ENCODE measurements at regions not wholly inside any gene's neighbourhood (a gene's known extent, or its start where the extent isn't known, plus 50 kb on each side); places are given as distances from the start of the nearest gene placed in this dataset.

- H3K4me2 ChIP-seq (ENCODE audit: low read length) = no peak overlapping the region
- no peak overlapping the region for H3K27ac ChIP-seq (ENCODE audit: low read depth, low read length)
- H2BK5ac ChIP-seq (ENCODE audit: low read depth, low read length, poor library complexity) = no peak overlapping the region
- no peak overlapping the region for H4K8ac ChIP-seq (ENCODE audit: low read depth, low read length)
- H3K9me3 ChIP-seq (ENCODE audit: insufficient read depth, low read depth, low read length) = no peaks in the 10 kb centered on the region
- H3K79me2 ChIP-seq (ENCODE audit: control insufficient read depth, insufficient read depth, low read length, poor library complexity) = no peaks in the 10 kb centered on the region
- H4K12ac ChIP-seq (ENCODE audit: low read depth, low read length) = no peak overlapping the region
- no peaks in the 10 kb centered on the region for H3K27me3 ChIP-seq (ENCODE audit: insufficient read depth, low read length)
- no peak overlapping the region for H3K14ac ChIP-seq (ENCODE audit: low read length)
- H3K4ac ChIP-seq (ENCODE audit: low read depth, low read length) = no peak overlapping the region
- H3K79me1 ChIP-seq (ENCODE audit: low read length) = no peaks in the 10 kb centered on the region
- H3K4me3 ChIP-seq (ENCODE audit: low read depth, low read length) = no peak overlapping the region
- DNase-seq = no peak
- no peak overlapping the region for H2BK120ac ChIP-seq (ENCODE audit: insufficient read depth, low read length, poor library complexity)
- no peak overlapping the region for H3K9ac ChIP-seq (ENCODE audit: low read length)
- no peaks in the 10 kb centered on the region for H3K4me1 ChIP-seq (ENCODE audit: control insufficient read depth in 1 of 2, insufficient read depth in 2 of 2, low read length in 2 of 2)
- no peaks in the 10 kb centered on the region for H3K36me3 ChIP-seq (ENCODE audit: control insufficient read depth in 1 of 2, insufficient read depth in 2 of 2, low read length in 2 of 2)
- no peak overlapping the region for H3K23ac ChIP-seq (ENCODE audit: low read length)
- H3K18ac ChIP-seq (ENCODE audit: low read length) = no peak overlapping the region
- no peak overlapping the region for H2BK12ac ChIP-seq (ENCODE audit: low read length)
- H4K91ac ChIP-seq (ENCODE audit: low read depth, low read length) = no peak overlapping the region
- no peak overlapping the region for H2AK5ac ChIP-seq (ENCODE audit: low read length)
- H2AFZ ChIP-seq (ENCODE audit: insufficient read depth, low read length, poor library complexity) = no peak overlapping the region
Observed at GRCh38 chr4:65834707-65835106, 164.4 kb upstream of the EPHA5 start.

GRCh38 chr4:65831828-65832227 lies 161.5 kb upstream of the EPHA5 start:
- no CpG with 5 or more reads among the region's 6 CpGs for WGBS (ENCODE audit: extremely low coverage, insufficient coverage, insufficient read length)
- DNase-seq = no peak

GRCh38 chr4:65825116-65825753 lies 154.9 kb upstream of the EPHA5 start:
- Histone ChIP-seq H3K18ac (ENCODE audit: low read length) (no peak overlapping the region), H2AK5ac (ENCODE audit: low read length) (no peak overlapping the region), H4K8ac (ENCODE audit: low read depth, low read length) (no peak overlapping the region), H2BK5ac (ENCODE audit: low read depth, low read length, poor library complexity) (no peak overlapping the region), H3K23ac (ENCODE audit: low read length) (no peak overlapping the region), H3K4ac (ENCODE audit: low read depth, low read length) (no peak overlapping the region), H2BK120ac (ENCODE audit: insufficient read depth, low read length, poor library complexity) (no peak overlapping the region), H3K9ac (ENCODE audit: low read length) (no peak overlapping the region), H2AFZ (ENCODE audit: insufficient read depth, low read length, poor library complexity) (no peak overlapping the region), H3K9me3 (ENCODE audit: insufficient read depth, low read depth, low read length) (no peaks in the 10 kb centered on the region), H3K4me2 (ENCODE audit: low read length) (no peak overlapping the region), H2BK12ac (ENCODE audit: low read length) (no peak overlapping the region), H3K4me3 (ENCODE audit: low read depth, low read length) (no peak overlapping the region), H3K79me2 (ENCODE audit: control insufficient read depth, insufficient read depth, low read length, poor library complexity) (no peaks in the 10 kb centered on the region), H3K27ac (ENCODE audit: low read depth, low read length) (no peak overlapping the region), H4K91ac (ENCODE audit: low read depth, low read length) (no peak overlapping the region), H3K79me1 (ENCODE audit: low read length) (no peaks in the 10 kb centered on the region), H3K4me1 (ENCODE audit: control insufficient read depth in 1 of 2, insufficient read depth in 2 of 2, low read length in 2 of 2) (no peaks in the 10 kb centered on the region), H4K12ac (ENCODE audit: low read depth, low read length) (no peak overlapping the region), H3K27me3 (ENCODE audit: insufficient read depth, low read length) (no peaks in the 10 kb centered on the region), H3K14ac (ENCODE audit: low read length) (no peak overlapping the region), H3K36me3 (ENCODE audit: control insufficient read depth in 1 of 2, insufficient read depth in 2 of 2, low read length in 2 of 2) (no peaks in the 10 kb centered on the region)
- WGBS (ENCODE audit: extremely low coverage, insufficient coverage, insufficient read length) = 100% methylated on average over 1 of the region's 2 CpGs
- no peak for DNase-seq

More at GRCh38 chr4:65831828-65832227, 161.5 kb upstream of the EPHA5 start:
- H2AFZ ChIP-seq (ENCODE audit: insufficient read depth, low read length, poor library complexity) = no peak overlapping the region
- H3K27me3 ChIP-seq (ENCODE audit: insufficient read depth, low read length) = no peaks in the 10 kb centered on the region
- H4K8ac ChIP-seq (ENCODE audit: low read depth, low read length) = no peak overlapping the region
- H3K4me2 ChIP-seq (ENCODE audit: low read length) = no peak overlapping the region
- no peak overlapping the region for H3K4ac ChIP-seq (ENCODE audit: low read depth, low read length)
- no peak overlapping the region for H3K18ac ChIP-seq (ENCODE audit: low read length)
- H2BK12ac ChIP-seq (ENCODE audit: low read length) = no peak overlapping the region
- H3K79me1 ChIP-seq (ENCODE audit: low read length) = no peaks in the 10 kb centered on the region
- no peaks in the 10 kb centered on the region for H3K9me3 ChIP-seq (ENCODE audit: insufficient read depth, low read depth, low read length)
- H3K27ac ChIP-seq (ENCODE audit: low read depth, low read length) = no peak overlapping the region
- H4K91ac ChIP-seq (ENCODE audit: low read depth, low read length) = no peak overlapping the region
- no peak overlapping the region for H3K4me3 ChIP-seq (ENCODE audit: low read depth, low read length)
- no peaks in the 10 kb centered on the region for H3K36me3 ChIP-seq (ENCODE audit: control insufficient read depth in 1 of 2, insufficient read depth in 2 of 2, low read length in 2 of 2)
- H4K12ac ChIP-seq (ENCODE audit: low read depth, low read length) = no peak overlapping the region
- no peak overlapping the region for H2BK5ac ChIP-seq (ENCODE audit: low read depth, low read length, poor library complexity)
- no peaks in the 10 kb centered on the region for H3K79me2 ChIP-seq (ENCODE audit: control insufficient read depth, insufficient read depth, low read length, poor library complexity)
- H3K9ac ChIP-seq (ENCODE audit: low read length) = no peak overlapping the region
- no peaks in the 10 kb centered on the region for H3K4me1 ChIP-seq (ENCODE audit: control insufficient read depth in 1 of 2, insufficient read depth in 2 of 2, low read length in 2 of 2)
- no peak overlapping the region for H3K23ac ChIP-seq (ENCODE audit: low read length)
- no peak overlapping the region for H2BK120ac ChIP-seq (ENCODE audit: insufficient read depth, low read length, poor library complexity)
- H2AK5ac ChIP-seq (ENCODE audit: low read length) = no peak overlapping the region
- no peak overlapping the region for H3K14ac ChIP-seq (ENCODE audit: low read length)

GRCh38 chr4:65819192-65819591 lies 148.9 kb upstream of the EPHA5 start:
- Histone ChIP-seq H3K27me3 (ENCODE audit: insufficient read depth, low read length) (no peaks in the 10 kb centered on the region), H2BK5ac (ENCODE audit: low read depth, low read length, poor library complexity) (no peak overlapping the region), H3K4me2 (ENCODE audit: low read length) (no peak overlapping the region), H2AK5ac (ENCODE audit: low read length) (no peak overlapping the region), H4K12ac (ENCODE audit: low read depth, low read length) (no peak overlapping the region), H2AFZ (ENCODE audit: insufficient read depth, low read length, poor library complexity) (no peak overlapping the region), H3K79me2 (ENCODE audit: control insufficient read depth, insufficient read depth, low read length, poor library complexity) (no peaks in the 10 kb centered on the region), H3K4me1 (ENCODE audit: control insufficient read depth in 1 of 2, insufficient read depth in 2 of 2, low read length in 2 of 2) (no peaks in the 10 kb centered on the region), H3K14ac (ENCODE audit: low read length) (no peak overlapping the region), H2BK12ac (ENCODE audit: low read length) (no peak overlapping the region), H3K4ac (ENCODE audit: low read depth, low read length) (no peak overlapping the region), H3K36me3 (ENCODE audit: control insufficient read depth in 1 of 2, insufficient read depth in 2 of 2, low read length in 2 of 2) (no peaks in the 10 kb centered on the region), H3K9me3 (ENCODE audit: insufficient read depth, low read depth, low read length) (no peaks in the 10 kb centered on the region), H3K23ac (ENCODE audit: low read length) (no peak overlapping the region), H4K91ac (ENCODE audit: low read depth, low read length) (no peak overlapping the region), H3K27ac (ENCODE audit: low read depth, low read length) (no peak overlapping the region), H3K9ac (ENCODE audit: low read length) (no peak overlapping the region), H2BK120ac (ENCODE audit: insufficient read depth, low read length, poor library complexity) (no peak overlapping the region), H3K18ac (ENCODE audit: low read length) (no peak overlapping the region), H3K4me3 (ENCODE audit: low read depth, low read length) (no peak overlapping the region), H3K79me1 (ENCODE audit: low read length) (no peaks in the 10 kb centered on the region), H4K8ac (ENCODE audit: low read depth, low read length) (no peak overlapping the region)
- WGBS (ENCODE audit: extremely low coverage, insufficient coverage, insufficient read length) = no CpG with 5 or more reads among the region's 1 CpG
- DNase-seq = no peak
